GM12872 (cell line): ENCODE measurements at regions not wholly inside any gene's neighbourhood (a gene's known extent, or its start where the extent isn't known, plus 50 kb on each side); places are given as distances from the start of the nearest gene placed in this dataset.

ENCODE experiments used
- CTCF ChIP-seq: IDR thresholded peaks from 3 replicates; pipeline ENCODE4 v1.5.1; 2011; ENCODE audit warnings: low read depth, mild to moderate bottlenecking, low read length, moderate library complexity; ENCODE audit not compliant: insufficient read depth

GRCh38 chr1:56286506-56286905 lies 292.9 kb downstream of the PLPP3 start:
- TF ChIP-seq CTCF = no peak

GRCh38 chr1:56285554-56286402 lies 293.6 kb downstream of the PLPP3 start:
- TF ChIP-seq CTCF = no peak

- no peak for TF ChIP-seq CTCF
Measured at GRCh38 chr1:56284928-56285327, 294.4 kb downstream of the PLPP3 start.

- TF ChIP-seq CTCF = no peak
Measured at GRCh38 chr1:56278061-56278460, 301.3 kb downstream of the PLPP3 start.

- no peak for TF ChIP-seq CTCF
Measured at GRCh38 chr1:56268519-56269140, 310.7 kb downstream of the PLPP3 start.

GRCh38 chr1:56267611-56268010 lies 311.8 kb downstream of the PLPP3 start:
- TF ChIP-seq CTCF = no peak

GRCh38 chr1:56266359-56266758 lies 313.0 kb downstream of the PLPP3 start:
- no peak for TF ChIP-seq CTCF
